GM06990 (cell line): ENCODE measurements at regions not wholly inside any gene's neighbourhood (a gene's known extent, or its start where the extent isn't known, plus 50 kb on each side); places are given as distances from the start of the nearest gene placed in this dataset.

Source experiments
- DNase-seq: peaks from one replicate; pipeline ENCODE4 v3.0.0-alpha.2; 2011; ENCODE audit not compliant: insufficient read length; ENCODE audit errors: extremely low read depth
- H3K27me3 ChIP-seq: replicated peaks from 2 replicates; pipeline ENCODE4 v1.6.0; 2011; ENCODE audit warnings: low read length; ENCODE audit not compliant: control insufficient read depth, insufficient read depth
- H3K36me3 ChIP-seq: 2 replicates; pipeline ENCODE4 v1.5.1; 2011; ENCODE audit warnings: low read length; ENCODE audit not compliant: control insufficient read depth, insufficient read depth
- H3K4me3 ChIP-seq: replicated peaks from 2 replicates; pipeline ENCODE4 v1.5.1; 2011; ENCODE audit warnings: low read depth, mild to moderate bottlenecking, control low read depth, low read length
- CTCF ChIP-seq: IDR thresholded peaks from 2 replicates; pipeline ENCODE4 v1.5.1; 2011; ENCODE audit warnings: low read length, control low read depth, mild to moderate bottlenecking, inconsistent platforms; ENCODE audit not compliant: insufficient read depth, poor library complexity, severe bottlenecking

- Histone ChIP-seq H3K36me3 (no peaks in the 10 kb centered on the region), H3K4me3 (no peak overlapping the region), H3K27me3 (no peaks in the 10 kb centered on the region)
- TF ChIP-seq CTCF = no peak
- no peak for DNase-seq
Observed at GRCh38 chr12:9392842-9393241, 184.6 kb upstream of the PZP start.

- Histone ChIP-seq H3K4me3 (no peak overlapping the region), H3K27me3 (no peaks in the 10 kb centered on the region), H3K36me3 (no peaks in the 10 kb centered on the region)
- no peak for TF ChIP-seq CTCF
- DNase-seq = no peak
Observed at GRCh38 chr12:9391815-9392214, 183.6 kb upstream of the PZP start.

GRCh38 chr12:9390761-9391160 is 182.6 kb upstream of the PZP start:
- Histone ChIP-seq H3K27me3 (no peaks in the 10 kb centered on the region), H3K4me3 (no peak overlapping the region), H3K36me3 (no peaks in the 10 kb centered on the region)
- no peak for DNase-seq
- no peak for TF ChIP-seq CTCF

GRCh38 chr12:9389796-9390195 is 181.6 kb upstream of the PZP start:
- no peak for TF ChIP-seq CTCF
- no peaks in the 10 kb centered on the region for H3K36me3 ChIP-seq
- H3K27me3 ChIP-seq = no peaks in the 10 kb centered on the region
- DNase-seq = no peak
- no peak overlapping the region for H3K4me3 ChIP-seq

- Histone ChIP-seq H3K27me3 (no peaks in the 10 kb centered on the region), H3K36me3 (no peaks in the 10 kb centered on the region), H3K4me3 (no peak overlapping the region)
- TF ChIP-seq CTCF = no peak
- DNase-seq = no peak
Observed at GRCh38 chr12:9388379-9388778, 180.2 kb upstream of the PZP start.

GRCh38 chr12:9387450-9387849 is 179.3 kb upstream of the PZP start:
- Histone ChIP-seq H3K4me3 (no peak overlapping the region), H3K27me3 (no peaks in the 10 kb centered on the region), H3K36me3 (no peaks in the 10 kb centered on the region)
- no peak for DNase-seq
- no peak for TF ChIP-seq CTCF
